ENCODE measurements at regions not wholly inside any gene's neighbourhood (a gene's known extent, or its start where the extent isn't known, plus 50 kb on each side); places are given as distances from the start of the nearest gene placed in this dataset.

GRCh38 chr1:220382994-220383393 lies 110.7 kb upstream of the RAB3GAP2 start:
- DNase-seq = no peak
- Histone ChIP-seq H3K23ac (ENCODE audit: low read length in 2 of 2) (no peak overlapping the region), H2AK5ac (ENCODE audit: low read length, severe bottlenecking) (no peak overlapping the region), H3K36me3 (ENCODE audit: control insufficient read depth in 1 of 2, insufficient read depth in 2 of 2, low read depth in 1 of 2, low read length in 2 of 2) (no peaks in the 10 kb centered on the region), H3K4ac (ENCODE audit: low read depth in 1 of 2, low read length in 2 of 2) (no peak overlapping the region), H2AFZ (ENCODE audit: low read depth, low read length) (no peak overlapping the region), H4K8ac (ENCODE audit: low read length) (no peak overlapping the region), H2BK120ac (ENCODE audit: low read depth, low read length) (no peak overlapping the region), H4K91ac (ENCODE audit: low read length) (no peak overlapping the region), H3K27ac (ENCODE audit: low read length, poor library complexity, severe bottlenecking) (no peak overlapping the region), H3K79me1 (replicated peaks; ENCODE audit: low read length, poor library complexity, severe bottlenecking) (no peaks in the 10 kb centered on the region), H2BK12ac (ENCODE audit: low read length in 2 of 2) (no peak overlapping the region), H3K9ac (ENCODE audit: low read length) (no peak overlapping the region), H2BK5ac (ENCODE audit: low read depth, low read length, poor library complexity, severe bottlenecking) (no peak overlapping the region), H2BK15ac (ENCODE audit: low read depth, poor library complexity, severe bottlenecking) (no peak overlapping the region), H3K27me3 (ENCODE audit: control insufficient read depth in 1 of 2, insufficient read depth in 1 of 2, low read length in 2 of 2) (peaks cover 4 to 8% of the 10 kb centered on the region in 2 experiments), H3K18ac (ENCODE audit: low read depth in 1 of 2, low read length in 2 of 2) (no peak overlapping the region), H3K4me3 (ENCODE audit: insufficient read depth in 1 of 2, low read depth in 1 of 2, low read length in 2 of 2) (no peak overlapping the region), H3K4me1 (ENCODE audit: control insufficient read depth, insufficient read depth, low read depth, low read length) (no peaks in the 10 kb centered on the region), H3K9me3 (ENCODE audit: control insufficient read depth, low read length) (peaks cover 15% of the 10 kb centered on the region), H3K14ac (ENCODE audit: low read length in 2 of 2) (no peak overlapping the region), H3K4me2 (ENCODE audit: low read length, poor library complexity, severe bottlenecking) (no peak overlapping the region)
- WGBS = 81% methylated on average over 4 of the region's 4 CpGs

- 54% methylated on average over 3 of the region's 3 CpGs for WGBS
- Histone ChIP-seq H3K4ac (ENCODE audit: low read depth in 1 of 2, low read length in 2 of 2) (no peak overlapping the region), H3K18ac (ENCODE audit: low read depth in 1 of 2, low read length in 2 of 2) (no peak overlapping the region), H3K79me1 (replicated peaks; ENCODE audit: low read length, poor library complexity, severe bottlenecking) (no peaks in the 10 kb centered on the region), H2AK5ac (ENCODE audit: low read length, severe bottlenecking) (no peak overlapping the region), H3K14ac (ENCODE audit: low read length in 2 of 2) (no peak overlapping the region), H3K9ac (ENCODE audit: low read length) (no peak overlapping the region), H3K23ac (ENCODE audit: low read length in 2 of 2) (no peak overlapping the region), H3K9me3 (ENCODE audit: control insufficient read depth, low read length) (peaks cover 15% of the 10 kb centered on the region), H2BK120ac (ENCODE audit: low read depth, low read length) (no peak overlapping the region), H3K27me3 (ENCODE audit: control insufficient read depth in 1 of 2, insufficient read depth in 1 of 2, low read length in 2 of 2) (peaks cover 4 to 8% of the 10 kb centered on the region in 2 experiments), H2AFZ (ENCODE audit: low read depth, low read length) (no peak overlapping the region), H3K27ac (ENCODE audit: low read length, poor library complexity, severe bottlenecking) (no peak overlapping the region), H2BK12ac (ENCODE audit: low read length in 2 of 2) (no peak overlapping the region), H4K91ac (ENCODE audit: low read length) (no peak overlapping the region), H3K4me1 (ENCODE audit: control insufficient read depth, insufficient read depth, low read depth, low read length) (no peaks in the 10 kb centered on the region), H4K8ac (ENCODE audit: low read length) (no peak overlapping the region), H3K36me3 (ENCODE audit: control insufficient read depth in 1 of 2, insufficient read depth in 2 of 2, low read depth in 1 of 2, low read length in 2 of 2) (no peaks in the 10 kb centered on the region), H3K4me3 (ENCODE audit: insufficient read depth in 1 of 2, low read depth in 1 of 2, low read length in 2 of 2) (no peak overlapping the region), H2BK5ac (ENCODE audit: low read depth, low read length, poor library complexity, severe bottlenecking) (no peak overlapping the region), H3K4me2 (ENCODE audit: low read length, poor library complexity, severe bottlenecking) (no peak overlapping the region), H2BK15ac (ENCODE audit: low read depth, poor library complexity, severe bottlenecking) (no peak overlapping the region)
- no peak for DNase-seq
Measured at GRCh38 chr1:220380885-220381284, 108.6 kb upstream of the RAB3GAP2 start.

- H3K27ac ChIP-seq (ENCODE audit: low read length, poor library complexity, severe bottlenecking) = no peak overlapping the region
- H2BK5ac ChIP-seq (ENCODE audit: low read depth, low read length, poor library complexity, severe bottlenecking) = no peak overlapping the region
- WGBS = 71% methylated on average over 11 of the region's 11 CpGs
- no peak overlapping the region for H3K14ac ChIP-seq (ENCODE audit: low read length in 2 of 2)
- no peaks in the 10 kb centered on the region for H3K36me3 ChIP-seq (ENCODE audit: control insufficient read depth in 1 of 2, insufficient read depth in 2 of 2, low read depth in 1 of 2, low read length in 2 of 2)
- no peaks in the 10 kb centered on the region for H3K9me3 ChIP-seq (ENCODE audit: control insufficient read depth, low read length)
- no peak overlapping the region for H3K4ac ChIP-seq (ENCODE audit: low read depth in 1 of 2, low read length in 2 of 2)
- H3K23ac ChIP-seq (ENCODE audit: low read length in 2 of 2) = no peak overlapping the region
- no peak overlapping the region for H4K91ac ChIP-seq (ENCODE audit: low read length)
- H2AFZ ChIP-seq (ENCODE audit: low read depth, low read length) = no peak overlapping the region
- H4K8ac ChIP-seq (ENCODE audit: low read length) = no peak overlapping the region
- no peak overlapping the region for H2BK120ac ChIP-seq (ENCODE audit: low read depth, low read length)
- no peak overlapping the region for H3K4me3 ChIP-seq (ENCODE audit: insufficient read depth in 1 of 2, low read depth in 1 of 2, low read length in 2 of 2)
- H3K9ac ChIP-seq (ENCODE audit: low read length) = no peak overlapping the region
- no peaks in the 10 kb centered on the region for H3K4me1 ChIP-seq (ENCODE audit: control insufficient read depth, insufficient read depth, low read depth, low read length)
- no peaks in the 10 kb centered on the region for H3K79me1 ChIP-seq (replicated peaks; ENCODE audit: low read length, poor library complexity, severe bottlenecking)
- no peak for DNase-seq
- peaks cover 4 to 8% of the 10 kb centered on the region in 2 experiments for H3K27me3 ChIP-seq (ENCODE audit: control insufficient read depth in 1 of 2, insufficient read depth in 1 of 2, low read length in 2 of 2)
- H3K4me2 ChIP-seq (ENCODE audit: low read length, poor library complexity, severe bottlenecking) = no peak overlapping the region
- no peak overlapping the region for H3K18ac ChIP-seq (ENCODE audit: low read depth in 1 of 2, low read length in 2 of 2)
- H2AK5ac ChIP-seq (ENCODE audit: low read length, severe bottlenecking) = no peak overlapping the region
- no peak overlapping the region for H2BK12ac ChIP-seq (ENCODE audit: low read length in 2 of 2)
- H2BK15ac ChIP-seq (ENCODE audit: low read depth, poor library complexity, severe bottlenecking) = no peak overlapping the region
Measured at GRCh38 chr1:220378571-220379302, 106.5 kb upstream of the RAB3GAP2 start.

- Histone ChIP-seq H2BK5ac (ENCODE audit: low read depth, low read length, poor library complexity, severe bottlenecking) (no peak overlapping the region), H3K4ac (ENCODE audit: low read depth in 1 of 2, low read length in 2 of 2) (no peak overlapping the region), H3K4me1 (ENCODE audit: control insufficient read depth, insufficient read depth, low read depth, low read length) (no peaks in the 10 kb centered on the region), H3K18ac (ENCODE audit: low read depth in 1 of 2, low read length in 2 of 2) (no peak overlapping the region), H3K36me3 (ENCODE audit: control insufficient read depth in 1 of 2, insufficient read depth in 2 of 2, low read depth in 1 of 2, low read length in 2 of 2) (no peaks in the 10 kb centered on the region), H2BK120ac (ENCODE audit: low read depth, low read length) (no peak overlapping the region), H3K9ac (ENCODE audit: low read length) (no peak overlapping the region), H2BK12ac (ENCODE audit: low read length in 2 of 2) (no peak overlapping the region), H3K23ac (ENCODE audit: low read length in 2 of 2) (no peak overlapping the region), H3K4me2 (ENCODE audit: low read length, poor library complexity, severe bottlenecking) (no peak overlapping the region), H3K27ac (ENCODE audit: low read length, poor library complexity, severe bottlenecking) (no peak overlapping the region), H3K14ac (ENCODE audit: low read length in 2 of 2) (no peak overlapping the region), H4K8ac (ENCODE audit: low read length) (no peak overlapping the region), H3K79me1 (replicated peaks; ENCODE audit: low read length, poor library complexity, severe bottlenecking) (no peaks in the 10 kb centered on the region), H4K91ac (ENCODE audit: low read length) (no peak overlapping the region), H3K4me3 (ENCODE audit: insufficient read depth in 1 of 2, low read depth in 1 of 2, low read length in 2 of 2) (no peak overlapping the region), H3K27me3 (ENCODE audit: control insufficient read depth in 1 of 2, insufficient read depth in 1 of 2, low read length in 2 of 2) (peaks cover 2 to 17% of the 10 kb centered on the region in 2 experiments), H2BK15ac (ENCODE audit: low read depth, poor library complexity, severe bottlenecking) (no peak overlapping the region), H2AK5ac (ENCODE audit: low read length, severe bottlenecking) (no peak overlapping the region), H2AFZ (ENCODE audit: low read depth, low read length) (no peak overlapping the region), H3K9me3 (ENCODE audit: control insufficient read depth, low read length) (no peaks in the 10 kb centered on the region)
- no peak for DNase-seq
- WGBS = 68% methylated on average over 3 of the region's 3 CpGs
Measured at GRCh38 chr1:220375715-220376114, 103.5 kb upstream of the RAB3GAP2 start.
